HG02798 (cell line): ENCODE measurements at regions not wholly inside any gene's neighbourhood (a gene's known extent, or its start where the extent isn't known, plus 50 kb on each side); places are given as distances from the start of the nearest gene placed in this dataset.

ENCODE experiments used
- ATAC-seq: cut with Tn5 transposase; IDR thresholded peaks from one replicate; pipeline ENCODE4 v1.9.1; 2021; ENCODE audit warnings: mild to moderate bottlenecking; ENCODE audit not compliant: unreplicated experiment, poor library complexity

GRCh38 chr2:228669690-228670089 lies 488.2 kb upstream of the SPHKAP start:
- ATAC-seq = no peak

GRCh38 chr2:228665232-228665631 lies 483.7 kb upstream of the SPHKAP start:
- ATAC-seq = no peak

DNA sequence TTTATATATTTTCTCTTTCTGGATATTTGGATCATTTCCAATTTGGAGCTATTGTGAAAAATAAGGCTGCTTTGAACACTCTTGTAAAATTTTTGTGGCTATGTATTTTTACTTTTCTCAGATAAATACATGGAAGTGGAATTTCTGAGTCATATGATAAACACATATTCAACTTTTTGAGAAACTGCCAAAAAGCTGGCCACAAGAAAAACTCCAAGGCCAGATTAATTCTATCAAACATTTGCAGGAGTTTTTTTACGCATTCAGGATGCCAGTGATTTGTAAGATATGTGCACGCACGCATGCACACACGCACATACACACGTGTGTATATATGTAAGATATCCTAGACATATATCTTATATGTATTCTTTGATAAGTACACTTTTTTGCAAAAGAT lies 477.5 kb upstream of the SPHKAP start:
- ATAC-seq = no peak

GRCh38 chr2:228657807-228658402 lies 476.4 kb upstream of the SPHKAP start:
- ATAC-seq = peak; percentile 37

DNA sequence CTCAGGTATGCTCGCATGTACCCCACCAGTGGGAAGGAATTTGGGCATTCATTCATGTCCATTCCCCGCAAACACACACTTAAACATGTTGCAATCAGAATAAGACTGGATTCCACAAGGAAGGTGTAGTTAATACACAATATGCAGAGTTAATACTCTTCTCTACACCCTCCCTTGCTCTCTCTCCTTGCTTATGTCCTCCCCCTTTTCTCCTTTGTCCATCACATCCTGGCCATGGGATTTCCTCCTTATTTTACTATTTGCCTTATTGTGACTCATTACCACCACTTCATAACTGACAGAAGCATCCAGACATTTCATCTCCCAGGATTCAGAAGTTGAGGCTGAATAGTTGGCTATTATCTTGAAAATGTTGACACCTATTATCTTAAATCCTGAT lies 473.8 kb upstream of the SPHKAP start:
- no peak for ATAC-seq

- no peak for ATAC-seq
These were observed 473.2 kb upstream of the SPHKAP start for GRCh38 chr2:228654707-228655106.

- no peak for ATAC-seq
These were observed 472.4 kb upstream of the SPHKAP start for GRCh38 chr2:228653884-228654283.

DNA sequence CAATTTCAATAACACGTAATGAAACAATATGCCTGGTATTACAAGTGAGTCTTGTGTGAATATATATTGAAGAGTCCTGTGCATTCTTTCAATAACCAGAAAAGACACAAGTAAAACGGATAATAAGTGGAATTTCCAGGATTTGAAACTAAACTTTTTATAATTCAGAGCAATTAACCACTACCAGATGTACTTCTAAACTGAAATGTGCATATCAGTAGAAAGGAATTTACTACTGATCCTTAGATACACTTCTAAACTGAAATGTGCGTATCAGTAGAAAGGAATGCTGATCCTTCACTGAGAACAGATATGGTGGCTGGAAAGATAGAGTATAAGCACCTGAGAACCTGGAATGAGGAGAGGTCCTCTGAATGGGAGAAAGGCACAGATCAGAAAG lies 470.9 kb upstream of the SPHKAP start:
- ATAC-seq = no peak

DNA sequence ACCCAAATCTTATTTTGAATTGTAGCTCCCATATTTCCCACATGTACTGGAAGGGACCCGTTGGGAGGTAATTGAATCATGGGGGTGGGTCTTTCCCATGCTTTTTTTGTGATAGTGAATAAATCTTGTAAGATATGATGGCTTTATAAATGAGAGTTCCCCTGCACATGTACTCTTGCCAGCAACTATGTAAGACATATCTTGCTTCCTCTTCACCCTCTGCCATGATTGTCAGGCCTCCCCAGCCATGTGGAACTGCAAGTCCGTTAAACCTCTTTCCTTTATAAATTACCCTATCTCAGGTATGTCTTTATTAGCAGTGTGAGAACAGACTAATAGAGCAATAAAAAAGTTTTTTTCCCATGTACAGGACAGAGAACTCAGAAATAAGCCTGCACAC lies 468.4 kb upstream of the SPHKAP start:
- no peak for ATAC-seq

- ATAC-seq = no peak
These were observed 468.0 kb upstream of the SPHKAP start for GRCh38 chr2:228649447-228649846.

DNA sequence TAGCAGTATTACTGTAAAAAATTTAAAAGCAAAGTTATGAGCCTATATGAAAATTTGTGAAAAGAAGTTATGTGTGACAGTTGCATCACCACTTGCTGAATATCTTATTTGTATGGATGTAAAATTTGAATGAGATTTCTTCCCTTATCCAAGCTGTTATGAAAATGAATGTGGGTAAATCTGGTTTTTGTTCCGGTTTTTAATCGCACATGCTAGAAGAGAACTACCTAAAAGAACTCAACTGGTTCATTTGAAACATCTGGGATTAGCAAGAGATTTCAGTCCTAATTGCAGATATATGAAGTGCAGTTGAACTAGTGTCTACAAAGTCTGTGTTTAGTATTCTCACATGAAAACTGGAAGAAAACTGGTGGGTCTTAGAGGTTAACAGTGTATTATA lies 467.1 kb upstream of the SPHKAP start:
- no peak for ATAC-seq

DNA sequence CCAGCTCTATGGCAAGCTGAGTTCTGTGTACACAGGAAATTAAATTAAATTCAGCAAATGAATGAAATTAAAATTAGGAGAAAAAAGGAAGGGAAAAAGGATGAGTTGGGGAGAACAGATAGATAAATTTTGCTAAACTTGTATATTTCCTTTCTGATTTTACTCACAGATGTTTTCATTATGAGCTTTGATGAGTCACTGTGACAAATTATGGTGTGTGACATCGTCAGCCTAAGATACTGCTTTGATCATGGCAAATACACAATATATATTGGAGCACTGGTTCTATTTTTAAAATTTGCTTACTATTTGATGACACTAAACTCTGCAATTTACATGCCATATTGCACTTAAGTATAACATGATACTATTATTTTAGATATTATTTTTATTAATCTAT lies 464.6 kb upstream of the SPHKAP start:
- no peak for ATAC-seq

DNA sequence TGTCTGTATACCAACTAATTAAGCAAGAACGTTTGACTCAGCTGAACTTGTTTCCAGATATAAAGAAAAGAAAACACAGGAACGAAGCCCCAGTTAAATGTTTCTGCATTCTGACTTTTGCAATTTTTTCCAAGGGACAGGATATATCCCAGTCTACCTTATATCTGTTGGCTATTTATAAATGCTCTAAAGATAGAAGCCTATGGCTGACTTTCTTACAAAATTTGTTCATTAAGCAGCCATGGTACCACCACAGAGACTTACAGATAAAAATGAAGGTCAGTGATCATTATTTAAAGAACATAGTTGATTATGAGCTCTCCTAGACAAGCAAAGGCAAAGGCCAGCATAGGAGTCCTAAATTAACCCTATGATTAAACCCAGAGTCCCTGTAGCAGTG lies 462.7 kb upstream of the SPHKAP start:
- no peak for ATAC-seq

GRCh38 chr2:228642861-228643260 lies 461.4 kb upstream of the SPHKAP start:
- no peak for ATAC-seq

- ATAC-seq = no peak
These were observed 449.3 kb upstream of the SPHKAP start for GRCh38 chr2:228630786-228631185.

- no peak for ATAC-seq
These were observed 447.8 kb upstream of the SPHKAP start for GRCh38 chr2:228629251-228629650.

GRCh38 chr2:228628682-228629081 lies 447.2 kb upstream of the SPHKAP start:
- no peak for ATAC-seq

- no peak for ATAC-seq
These were observed 446.0 kb upstream of the SPHKAP start for GRCh38 chr2:228627510-228627909.

- ATAC-seq = no peak
These were observed 444.0 kb upstream of the SPHKAP start for GRCh38 chr2:228625481-228625880.

DNA sequence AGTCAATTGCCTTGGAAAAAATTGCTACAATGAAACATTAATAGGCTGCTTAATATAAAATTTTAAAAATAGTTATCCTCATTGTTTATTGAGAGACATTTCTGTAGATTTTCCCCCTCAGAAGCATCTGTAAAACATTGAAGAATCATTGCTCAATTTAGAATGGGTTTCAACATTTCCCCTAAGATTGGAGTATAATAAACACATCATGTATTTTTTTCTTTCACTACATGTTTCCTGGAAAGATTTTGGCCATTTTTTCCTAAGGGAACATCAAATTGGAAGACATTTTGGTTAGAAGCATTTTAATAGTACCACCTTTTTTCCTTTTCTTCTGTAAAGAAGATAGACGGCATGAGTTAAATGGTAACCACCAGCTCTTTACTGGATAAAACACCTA lies 443.2 kb upstream of the SPHKAP start:
- ATAC-seq = no peak

GRCh38 chr2:228615496-228615895 lies 434.0 kb upstream of the SPHKAP start:
- no peak for ATAC-seq

- no peak for ATAC-seq
These were observed 433.3 kb upstream of the SPHKAP start for GRCh38 chr2:228614741-228615140.
